Progenitor cell of endocrine pancreas (in vitro differentiated cells): ENCODE measurements at regions not wholly inside any gene's neighbourhood (a gene's known extent, or its start where the extent isn't known, plus 50 kb on each side); places are given as distances from the start of the nearest gene placed in this dataset.

ENCODE experiments used
- DNase-seq: peaks from one replicate; pipeline ENCODE4 v3.0.0; 2021; ENCODE audit warnings: low spot score; ENCODE audit not compliant: unreplicated experiment
- H3K27ac Mint-ChIP-seq: 2 replicates; pipeline ENCODE4 v1.8.0; 2021; ENCODE audit warnings: mild to moderate bottlenecking, moderate library complexity, mixed read lengths
- H3K27me3 Mint-ChIP-seq: 2 replicates; pipeline ENCODE4 v1.8.0; 2021; ENCODE audit warnings: mixed read lengths
- H3K36me3 Mint-ChIP-seq: 2 replicates; pipeline ENCODE4 v1.8.0; 2022; ENCODE audit warnings: mixed read lengths; ENCODE audit not compliant: insufficient read depth
- H3K4me1 Mint-ChIP-seq: 2 replicates; pipeline ENCODE4 v1.8.0; 2021; ENCODE audit warnings: low read depth, mixed read lengths
- H3K4me3 Mint-ChIP-seq: 2 replicates; pipeline ENCODE4 v1.8.0; 2021; ENCODE audit warnings: low read depth, mild to moderate bottlenecking, moderate library complexity, mixed read lengths
- H3K9me3 Mint-ChIP-seq: 2 replicates; pipeline ENCODE4 v1.8.0; 2021; ENCODE audit warnings: low read depth, mixed read lengths
- TF ChIP-seq, protein P1 (sequence below): fragments of 200-600 bp; sonication (generic); IDR thresholded peaks from one replicate; pipeline ENCODE4 v1.5.0; 2021; ENCODE audit warnings: antibody characterized with exemption, mild to moderate bottlenecking; ENCODE audit not compliant: unreplicated experiment

DNA sequence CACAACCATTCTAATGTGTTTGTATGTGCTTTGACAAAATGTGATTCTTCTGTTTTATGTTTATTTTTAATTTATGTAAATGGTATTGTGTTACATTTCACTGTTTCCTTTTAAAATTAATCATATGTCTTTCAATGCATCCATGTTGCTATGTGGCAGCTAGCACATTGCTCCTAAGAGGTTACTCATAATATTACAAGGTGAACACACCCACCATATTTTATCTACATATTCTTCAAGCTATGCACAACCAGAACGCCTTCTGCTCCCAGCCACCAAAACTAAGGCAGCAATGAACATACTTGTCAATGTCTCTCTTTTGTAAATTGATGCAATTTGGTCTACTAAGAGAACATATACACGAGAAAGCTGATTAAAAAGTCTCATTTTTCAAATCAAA is 160.6 kb upstream of the OSR1 start:
- no peak for DNase-seq
- Mint-ChIP-seq H3K27me3 (no peaks in the 10 kb centered on the region), H3K27ac (no peak overlapping the region)

DNA sequence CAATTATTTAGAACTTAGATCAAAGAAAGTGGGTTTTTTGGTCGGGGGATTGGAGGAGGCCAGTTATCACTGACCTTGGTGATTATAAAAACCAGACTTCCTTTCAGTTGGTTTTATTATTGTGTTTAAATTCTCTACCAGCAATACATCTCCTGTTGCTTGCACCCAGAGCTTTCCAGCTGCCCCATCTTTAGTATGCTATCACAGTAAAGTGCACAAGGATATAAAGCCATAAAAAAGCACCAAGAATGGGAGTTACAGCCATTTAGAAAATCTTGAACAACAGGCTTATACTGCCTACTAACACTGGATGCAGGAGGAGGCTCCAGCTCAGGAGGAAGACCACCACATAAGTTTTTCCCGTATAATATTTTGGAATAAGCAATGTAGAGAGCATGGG is 148.7 kb upstream of the OSR1 start:
- no peak overlapping the region for H3K4me3 Mint-ChIP-seq
- DNase-seq, result no peak
- H3K36me3 Mint-ChIP-seq, result peaks cover 6% of the 10 kb centered on the region
- H3K4me1 Mint-ChIP-seq, result peaks cover 35% of the 10 kb centered on the region
- H3K27ac Mint-ChIP-seq, result no peak overlapping the region
- no peaks in the 10 kb centered on the region for H3K27me3 Mint-ChIP-seq
- TF ChIP-seq, protein P1, sequence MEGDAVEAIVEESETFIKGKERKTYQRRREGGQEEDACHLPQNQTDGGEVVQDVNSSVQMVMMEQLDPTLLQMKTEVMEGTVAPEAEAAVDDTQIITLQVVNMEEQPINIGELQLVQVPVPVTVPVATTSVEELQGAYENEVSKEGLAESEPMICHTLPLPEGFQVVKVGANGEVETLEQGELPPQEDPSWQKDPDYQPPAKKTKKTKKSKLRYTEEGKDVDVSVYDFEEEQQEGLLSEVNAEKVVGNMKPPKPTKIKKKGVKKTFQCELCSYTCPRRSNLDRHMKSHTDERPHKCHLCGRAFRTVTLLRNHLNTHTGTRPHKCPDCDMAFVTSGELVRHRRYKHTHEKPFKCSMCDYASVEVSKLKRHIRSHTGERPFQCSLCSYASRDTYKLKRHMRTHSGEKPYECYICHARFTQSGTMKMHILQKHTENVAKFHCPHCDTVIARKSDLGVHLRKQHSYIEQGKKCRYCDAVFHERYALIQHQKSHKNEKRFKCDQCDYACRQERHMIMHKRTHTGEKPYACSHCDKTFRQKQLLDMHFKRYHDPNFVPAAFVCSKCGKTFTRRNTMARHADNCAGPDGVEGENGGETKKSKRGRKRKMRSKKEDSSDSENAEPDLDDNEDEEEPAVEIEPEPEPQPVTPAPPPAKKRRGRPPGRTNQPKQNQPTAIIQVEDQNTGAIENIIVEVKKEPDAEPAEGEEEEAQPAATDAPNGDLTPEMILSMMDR, result no peak
- H3K9me3 Mint-ChIP-seq, result peaks cover 21% of the 10 kb centered on the region

More for the DNA sequence above, 160.6 kb upstream of the OSR1 start:
- peaks cover 8% of the 10 kb centered on the region for H3K4me1 Mint-ChIP-seq
- H3K36me3 Mint-ChIP-seq, result peaks cover 1% of the 10 kb centered on the region
- H3K4me3 Mint-ChIP-seq, result no peak overlapping the region
- TF ChIP-seq, protein P1, result no peak
- H3K9me3 Mint-ChIP-seq, result peaks cover 2% of the 10 kb centered on the region

DNA sequence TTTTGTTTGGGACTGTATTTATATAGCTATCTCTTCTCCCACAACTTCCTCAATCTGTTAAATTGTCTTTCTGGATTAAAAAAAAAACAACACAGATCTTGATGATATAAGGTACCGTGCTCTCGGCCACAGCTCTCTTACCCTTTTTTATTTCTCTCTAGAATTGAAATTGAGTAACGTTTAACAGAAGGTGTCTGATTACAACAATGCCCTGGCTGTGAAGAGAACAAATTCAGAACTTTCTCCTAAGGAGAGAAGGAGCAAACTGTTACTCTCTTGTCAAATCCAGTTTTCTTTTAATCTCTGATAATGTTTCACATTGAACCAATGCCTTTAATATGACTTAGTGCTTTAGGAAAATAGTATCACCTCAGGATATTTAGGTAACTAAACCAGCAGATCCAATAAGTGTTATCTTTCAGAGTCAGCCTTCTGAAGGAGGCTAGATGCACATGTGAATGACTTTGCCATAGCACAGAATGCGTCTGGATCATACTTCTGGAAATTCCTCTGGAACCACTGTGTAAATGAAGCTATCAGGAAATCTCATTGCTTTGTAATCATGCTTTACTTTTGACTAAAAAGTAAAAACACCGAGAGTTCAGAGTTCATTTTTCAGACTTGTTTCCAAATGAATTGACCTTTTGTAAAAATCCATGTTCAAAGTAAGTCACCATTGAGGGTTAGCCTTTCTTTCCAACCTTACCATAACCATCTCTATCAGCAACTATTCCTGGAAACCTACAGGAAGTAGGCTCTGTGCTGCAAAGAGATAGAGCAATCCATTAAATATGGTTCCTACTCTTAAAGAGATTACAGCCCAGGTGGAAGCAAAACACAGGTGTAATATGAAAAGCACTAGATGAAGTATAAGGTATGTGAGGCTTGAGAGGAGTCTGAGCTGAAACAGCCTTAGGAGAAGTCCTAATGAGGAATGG is 147.0 kb upstream of the OSR1 start:
- Mint-ChIP-seq H3K4me3 (no peak overlapping the region), H3K27ac (peak overlapping the region; percentile 89), H3K9me3 (peaks cover 25% of the 10 kb centered on the region), H3K27me3 (no peaks in the 10 kb centered on the region), H3K36me3 (peaks cover 11% of the 10 kb centered on the region), H3K4me1 (peaks cover 36% of the 10 kb centered on the region)
- TF ChIP-seq, protein P1, result no peak
- DNase-seq, result no peak

DNA sequence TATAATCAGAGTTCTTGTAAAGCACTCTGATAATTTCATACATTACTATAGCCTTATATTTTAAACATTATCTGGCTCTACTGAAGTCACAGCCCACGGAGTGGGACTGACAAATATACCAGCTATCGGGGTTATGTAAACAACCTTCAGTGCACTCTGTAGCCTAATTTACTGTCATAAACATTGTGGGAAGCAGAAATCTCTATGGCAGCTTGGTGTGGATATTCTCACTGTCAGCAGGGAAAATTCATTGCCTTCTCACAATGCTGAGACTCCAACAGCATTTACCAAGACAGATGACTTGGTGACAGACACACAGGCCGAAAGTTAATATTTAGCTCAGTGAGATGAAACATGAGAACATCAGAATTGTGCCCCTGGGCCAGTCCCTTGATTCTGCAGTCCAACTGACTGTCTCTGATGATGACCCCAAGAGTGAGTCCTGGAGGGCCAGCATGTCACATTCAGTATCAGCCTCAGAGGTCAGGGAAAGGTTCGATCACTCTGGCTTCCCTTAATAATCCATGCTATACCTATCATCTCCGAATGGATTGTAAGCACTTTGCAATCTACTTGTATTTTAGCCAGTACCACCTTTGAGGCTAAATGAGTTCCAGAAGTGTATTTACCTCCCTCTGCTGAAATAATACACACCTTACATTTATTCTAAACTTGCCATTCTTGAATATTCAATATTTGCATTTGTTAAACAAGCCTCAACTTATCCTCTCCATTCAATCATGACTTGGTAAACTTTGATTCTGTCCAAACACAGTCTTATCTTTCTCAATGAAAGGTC is 146.2 kb upstream of the OSR1 start:
- H3K4me1 Mint-ChIP-seq, result peaks cover 36% of the 10 kb centered on the region
- no peak for DNase-seq
- peak overlapping the region; percentile 22 for H3K4me3 Mint-ChIP-seq
- H3K9me3 Mint-ChIP-seq, result peaks cover 25% of the 10 kb centered on the region
- peak overlapping the region; percentile 89 for H3K27ac Mint-ChIP-seq
- TF ChIP-seq, protein P1, result no peak
- H3K36me3 Mint-ChIP-seq, result peaks cover 11% of the 10 kb centered on the region
- H3K27me3 Mint-ChIP-seq, result no peaks in the 10 kb centered on the region

DNA sequence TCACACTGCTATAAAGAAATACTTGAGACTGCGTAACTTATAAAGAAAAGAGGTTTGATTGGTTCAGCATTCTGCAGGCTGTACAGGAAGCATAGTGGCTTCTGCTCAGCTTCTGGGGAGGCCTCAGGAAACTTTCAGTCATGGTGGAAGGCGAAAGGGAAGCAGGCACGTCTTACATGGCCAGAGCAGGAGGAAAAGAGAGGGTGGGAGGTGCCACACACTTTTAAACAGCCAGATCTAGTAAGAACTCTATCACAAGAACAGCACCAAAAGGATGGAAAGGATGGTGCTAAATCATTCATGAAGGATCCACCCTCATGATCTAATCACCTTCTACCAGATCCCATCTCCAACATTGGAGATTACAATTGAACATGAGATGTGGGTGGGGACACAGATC is 145.5 kb upstream of the OSR1 start:
- H3K27me3 Mint-ChIP-seq, result no peaks in the 10 kb centered on the region

More for the DNA sequence above, 145.5 kb upstream of the OSR1 start:
- Mint-ChIP-seq H3K27ac (peak overlapping the region; percentile 89), H3K4me1 (peaks cover 36% of the 10 kb centered on the region), H3K4me3 (peak overlapping the region; percentile 22), H3K9me3 (peaks cover 25% of the 10 kb centered on the region), H3K36me3 (peaks cover 11% of the 10 kb centered on the region)
- TF ChIP-seq, protein P1, result no peak
- no peak for DNase-seq
